HL-60 (cell line): ENCODE measurements at regions not wholly inside any gene's neighbourhood (a gene's known extent, or its start where the extent isn't known, plus 50 kb on each side); places are given as distances from the start of the nearest gene placed in this dataset.

ENCODE experiments used
- GABPA ChIP-seq: IDR thresholded peaks from 2 replicates; pipeline ENCODE4 v1.6.1; 2012; ENCODE audit warnings: low read depth
- POLR2AphosphoS5 ChIP-seq: IDR thresholded peaks from 2 replicates; pipeline ENCODE4 v1.6.1; 2012; ENCODE audit warnings: low read depth
- SPI1 ChIP-seq: IDR thresholded peaks from 2 replicates; pipeline ENCODE4 v1.6.1; 2012; ENCODE audit warnings: low read depth, mild to moderate bottlenecking, borderline replicate concordance
- TF ChIP-seq, protein P1 (sequence below): IDR thresholded peaks from one replicate; pipeline ENCODE4 v1.5.1; 2011; ENCODE audit warnings: low read length, control low read depth, inconsistent platforms; ENCODE audit not compliant: insufficient read depth
- TF ChIP-seq, protein P2 (sequence below): IDR thresholded peaks from 2 replicates; pipeline ENCODE4 v1.6.1; 2012; ENCODE audit warnings: low read depth; ENCODE audit not compliant: insufficient replicate concordance

DNA sequence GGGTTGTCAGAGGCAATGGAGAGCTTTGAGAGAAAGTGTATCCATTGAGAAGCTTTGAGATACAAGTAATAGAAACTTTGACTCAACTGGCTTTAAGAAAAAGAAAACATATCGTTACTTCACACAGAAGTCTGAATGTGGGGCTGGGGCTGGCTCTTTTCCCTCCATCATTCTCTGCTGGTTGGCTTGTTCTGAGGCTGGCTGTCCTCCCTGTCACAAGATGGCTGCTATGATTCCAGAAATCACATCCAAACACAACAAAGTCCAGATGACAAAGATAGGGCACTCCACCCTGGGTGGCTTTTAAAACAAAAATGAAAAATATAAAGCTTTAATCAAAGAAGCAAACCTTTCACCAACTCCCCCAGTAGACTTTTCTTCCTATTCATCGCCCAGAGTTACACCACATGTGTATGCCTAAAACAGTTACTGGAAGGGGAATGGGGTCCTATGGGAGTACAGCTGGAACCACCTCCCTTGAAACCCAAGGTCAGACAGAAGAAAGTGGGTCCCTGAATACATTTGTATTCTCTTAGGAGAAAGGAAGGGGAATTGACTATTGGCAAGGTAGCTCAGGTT lies 284.3 kb downstream of the GAS1 start:
- TF ChIP-seq, protein P1, sequence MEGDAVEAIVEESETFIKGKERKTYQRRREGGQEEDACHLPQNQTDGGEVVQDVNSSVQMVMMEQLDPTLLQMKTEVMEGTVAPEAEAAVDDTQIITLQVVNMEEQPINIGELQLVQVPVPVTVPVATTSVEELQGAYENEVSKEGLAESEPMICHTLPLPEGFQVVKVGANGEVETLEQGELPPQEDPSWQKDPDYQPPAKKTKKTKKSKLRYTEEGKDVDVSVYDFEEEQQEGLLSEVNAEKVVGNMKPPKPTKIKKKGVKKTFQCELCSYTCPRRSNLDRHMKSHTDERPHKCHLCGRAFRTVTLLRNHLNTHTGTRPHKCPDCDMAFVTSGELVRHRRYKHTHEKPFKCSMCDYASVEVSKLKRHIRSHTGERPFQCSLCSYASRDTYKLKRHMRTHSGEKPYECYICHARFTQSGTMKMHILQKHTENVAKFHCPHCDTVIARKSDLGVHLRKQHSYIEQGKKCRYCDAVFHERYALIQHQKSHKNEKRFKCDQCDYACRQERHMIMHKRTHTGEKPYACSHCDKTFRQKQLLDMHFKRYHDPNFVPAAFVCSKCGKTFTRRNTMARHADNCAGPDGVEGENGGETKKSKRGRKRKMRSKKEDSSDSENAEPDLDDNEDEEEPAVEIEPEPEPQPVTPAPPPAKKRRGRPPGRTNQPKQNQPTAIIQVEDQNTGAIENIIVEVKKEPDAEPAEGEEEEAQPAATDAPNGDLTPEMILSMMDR = no peak
- TF ChIP-seq GABPA (no peak), POLR2AphosphoS5 (no peak), SPI1 (no peak)
- TF ChIP-seq, protein P2, sequence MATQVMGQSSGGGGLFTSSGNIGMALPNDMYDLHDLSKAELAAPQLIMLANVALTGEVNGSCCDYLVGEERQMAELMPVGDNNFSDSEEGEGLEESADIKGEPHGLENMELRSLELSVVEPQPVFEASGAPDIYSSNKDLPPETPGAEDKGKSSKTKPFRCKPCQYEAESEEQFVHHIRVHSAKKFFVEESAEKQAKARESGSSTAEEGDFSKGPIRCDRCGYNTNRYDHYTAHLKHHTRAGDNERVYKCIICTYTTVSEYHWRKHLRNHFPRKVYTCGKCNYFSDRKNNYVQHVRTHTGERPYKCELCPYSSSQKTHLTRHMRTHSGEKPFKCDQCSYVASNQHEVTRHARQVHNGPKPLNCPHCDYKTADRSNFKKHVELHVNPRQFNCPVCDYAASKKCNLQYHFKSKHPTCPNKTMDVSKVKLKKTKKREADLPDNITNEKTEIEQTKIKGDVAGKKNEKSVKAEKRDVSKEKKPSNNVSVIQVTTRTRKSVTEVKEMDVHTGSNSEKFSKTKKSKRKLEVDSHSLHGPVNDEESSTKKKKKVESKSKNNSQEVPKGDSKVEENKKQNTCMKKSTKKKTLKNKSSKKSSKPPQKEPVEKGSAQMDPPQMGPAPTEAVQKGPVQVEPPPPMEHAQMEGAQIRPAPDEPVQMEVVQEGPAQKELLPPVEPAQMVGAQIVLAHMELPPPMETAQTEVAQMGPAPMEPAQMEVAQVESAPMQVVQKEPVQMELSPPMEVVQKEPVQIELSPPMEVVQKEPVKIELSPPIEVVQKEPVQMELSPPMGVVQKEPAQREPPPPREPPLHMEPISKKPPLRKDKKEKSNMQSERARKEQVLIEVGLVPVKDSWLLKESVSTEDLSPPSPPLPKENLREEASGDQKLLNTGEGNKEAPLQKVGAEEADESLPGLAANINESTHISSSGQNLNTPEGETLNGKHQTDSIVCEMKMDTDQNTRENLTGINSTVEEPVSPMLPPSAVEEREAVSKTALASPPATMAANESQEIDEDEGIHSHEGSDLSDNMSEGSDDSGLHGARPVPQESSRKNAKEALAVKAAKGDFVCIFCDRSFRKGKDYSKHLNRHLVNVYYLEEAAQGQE = no peak
